HCT116 (cell line): ENCODE measurements at regions not wholly inside any gene's neighbourhood (a gene's known extent, or its start where the extent isn't known, plus 50 kb on each side); places are given as distances from the start of the nearest gene placed in this dataset.

Source experiments
- ATAC-seq: fragments of 200-7000 bp; cut with Tn5 transposase; 2 replicates; pipeline ENCODE4 v1.9.1; 2020; ENCODE audit warnings: mild to moderate bottlenecking, moderate library complexity
- BruUV-seq: library from RNA; stranded (reverse); fragments of 400-500 nt; replicated peaks from 2 replicates; lab custom pipeline; 2021; lab: Mats Ljungman, UMichigan
- CTCF ChIA-PET: fragments of 300-600 bp; sonication (Branson Sonifier 250); formaldehyde crosslinking; loops from one replicate; lab custom pipeline; 2021; ENCODE audit warnings: antibody characterized with exemption; lab: Charles Lee
- POLR2A ChIA-PET: fragments of 300-600, 350-600 bp; sonication (Branson Sonifier 250); formaldehyde crosslinking; loops from one replicate; lab custom pipeline; 2021; ENCODE audit warnings: antibody characterized with exemption; lab: Charles Lee
- RAD21 ChIA-PET, 2 experiments: fragments of 300-600 bp; sonication (Branson Sonifier 250); formaldehyde crosslinking; loops; one replicate each; lab custom pipeline; 2023; ENCODE audit warnings: low total read pairs in 2 of 2; ENCODE audit not compliant: uncharacterized antibody in 2 of 2, unreplicated experiment in 2 of 2, low non-redundant PET in 1 of 2; lab: Charles Lee
- DNase-seq: peaks from one replicate; pipeline ENCODE4 v3.0.0-alpha.2; 2010; ENCODE audit warnings: low read depth, low spot score
- H2AFZ ChIP-seq: fragments of 200-600 bp; shearing (Covaris generic), sonication (generic); 2 replicates; pipeline ENCODE4 v1.6.1; 2017; ENCODE audit warnings: low read depth, mixed run types, mixed read lengths, antibody characterized with exemption, low read length; ENCODE audit not compliant: poor library complexity, severe bottlenecking
- H3K27ac ChIP-seq: 2 replicates; pipeline ENCODE4 v1.5.1; 2012; ENCODE audit warnings: low read depth, low read length
- H3K27me3 ChIP-seq: fragments of 200-600 bp; sonication (generic); 2 replicates; pipeline ENCODE4 v1.6.1; 2016; ENCODE audit warnings: mixed run types, low read length, mixed read lengths; ENCODE audit not compliant: insufficient read depth
- H3K36me3 ChIP-seq, 2 experiments: fragments of 200-500 bp in 1 of 2; fragments of 200-600 bp in 1 of 2; sonication (Bioruptor generic) in 1 of 2; sonication (generic) in 1 of 2; 2 replicates each; pipeline versions ENCODE4 v1.5.1 to v1.6.1; 2014 to 2016; ENCODE audit warnings: low read length in 2 of 2, inconsistent platforms in 1 of 2, mixed read lengths in 1 of 2, mixed run types in 1 of 2; ENCODE audit not compliant: insufficient read depth in 2 of 2, control insufficient read depth in 1 of 2
- H3K4me1 ChIP-seq, 2 experiments: fragments of 200-600 bp in 1 of 2; sonication (generic) in 1 of 2; 2 replicates each; pipeline versions ENCODE4 v1.5.1 to v1.6.1; 2012 to 2017; ENCODE audit warnings: low read length in 2 of 2, inconsistent platforms in 1 of 2, mild to moderate bottlenecking in 1 of 2, mixed read lengths in 1 of 2, mixed run types in 1 of 2, moderate library complexity in 1 of 2; ENCODE audit not compliant: insufficient read depth in 2 of 2, control insufficient read depth in 1 of 2
- H3K4me2 ChIP-seq: fragments of 200-600 bp; sonication (generic); 2 replicates; pipeline ENCODE4 v1.6.1; 2017; ENCODE audit warnings: mixed run types, low read length, mixed read lengths
- H3K4me3 ChIP-seq, 2 experiments: fragments of 200-600 bp in 1 of 2; sonication (generic) in 1 of 2; replicated peaks in 1 of 2; 2 replicates each; pipeline ENCODE4 v1.5.1; 2011 to 2016; ENCODE audit warnings: low read length in 2 of 2, control low read depth in 1 of 2, low read depth in 1 of 2, mild to moderate bottlenecking in 1 of 2, mixed read lengths in 1 of 2, mixed run types in 1 of 2
- H3K79me2 ChIP-seq: fragments of 200-600 bp; sonication (generic); 2 replicates; pipeline ENCODE4 v1.6.1; 2017; ENCODE audit warnings: mild to moderate bottlenecking, mixed run types, low read length, moderate library complexity, mixed read lengths; ENCODE audit not compliant: insufficient read depth
- H3K9ac ChIP-seq: fragments of 200-600 bp; sonication (generic); 2 replicates; pipeline ENCODE4 v1.6.1; 2016; ENCODE audit warnings: low read length, mixed read lengths
- H3K9me2 ChIP-seq: fragments of 200-600 bp; sonication (generic), shearing (Covaris generic); 2 replicates; pipeline ENCODE4 v1.6.1; 2017; ENCODE audit warnings: mixed run types, mild to moderate bottlenecking, moderate library complexity; ENCODE audit not compliant: insufficient read depth
- H3K9me3 ChIP-seq, 2 experiments: fragments of 200-500 bp in 1 of 2; fragments of 200-600 bp in 1 of 2; sonication (Bioruptor generic) in 1 of 2; sonication (generic) in 1 of 2; 2 replicates each; pipeline ENCODE4 v1.6.1; 2014 to 2017; ENCODE audit warnings: low read length in 2 of 2, mixed read lengths in 2 of 2, inconsistent platforms in 1 of 2, low read depth in 1 of 2, mild to moderate bottlenecking in 1 of 2, mixed run types in 1 of 2, moderate library complexity in 1 of 2; ENCODE audit not compliant: control insufficient read depth in 1 of 2, insufficient read depth in 1 of 2
- H4K20me1 ChIP-seq: fragments of 200-600 bp; sonication (generic), shearing (Covaris generic); 2 replicates; pipeline ENCODE4 v1.6.1; 2017; ENCODE audit warnings: mixed run types, mild to moderate bottlenecking, moderate library complexity; ENCODE audit not compliant: insufficient read depth
- ATF3 ChIP-seq: IDR thresholded peaks from 2 replicates; pipeline ENCODE4 v1.6.1; 2012
- CBX3 ChIP-seq: IDR thresholded peaks from 2 replicates; pipeline ENCODE4 v1.6.1; 2012; ENCODE audit warnings: low read depth
- CEBPB ChIP-seq: IDR thresholded peaks from 2 replicates; pipeline ENCODE4 v1.6.1; 2012; ENCODE audit warnings: low read depth
- CTCF ChIP-seq, 3 experiments: fragments of 200-600 bp in 1 of 3; sonication (generic) in 1 of 3; IDR thresholded peaks in 2 of 3; conservative IDR thresholded peaks in 1 of 3; 2 replicates each; pipeline ENCODE4 v1.5.1; 2012 to 2017; ENCODE audit warnings: low read depth in 2 of 3, low read length in 2 of 3, antibody characterized with exemption in 1 of 3, borderline replicate concordance in 1 of 3, control low read depth in 1 of 3, mild to moderate bottlenecking in 1 of 3, mixed read lengths in 1 of 3, mixed run types in 1 of 3, moderate library complexity in 1 of 3; ENCODE audit not compliant: insufficient read depth in 1 of 3
- EGR1 ChIP-seq: IDR thresholded peaks from 2 replicates; pipeline ENCODE4 v1.6.1; 2012; ENCODE audit warnings: low read depth
- ELF1 ChIP-seq: IDR thresholded peaks from 2 replicates; pipeline ENCODE4 v1.6.1; 2012; ENCODE audit warnings: low read depth, borderline replicate concordance
- EZH2 ChIP-seq: fragments of 200-600 bp; sonication (generic); IDR thresholded peaks from 2 replicates; pipeline ENCODE4 v1.6.1; 2017; ENCODE audit warnings: antibody characterized with exemption, mixed run types
- EZH2phosphoT487 ChIP-seq: fragments of 200-600 bp; IDR thresholded peaks from 2 replicates; pipeline ENCODE4 v1.6.1; 2018; ENCODE audit warnings: antibody characterized with exemption, borderline replicate concordance
- FOSL1 ChIP-seq: IDR thresholded peaks from 2 replicates; pipeline ENCODE4 v1.6.1; 2012; ENCODE audit warnings: low read depth
- JUND ChIP-seq: IDR thresholded peaks from 2 replicates; pipeline ENCODE4 v1.6.1; 2012
- MAX ChIP-seq: IDR thresholded peaks from 2 replicates; pipeline ENCODE4 v1.6.1; 2012
- POLR2A ChIP-seq: IDR thresholded peaks from 2 replicates; pipeline ENCODE4 v1.7.0; 2011; ENCODE audit warnings: borderline replicate concordance; ENCODE audit not compliant: insufficient read depth, insufficient read length; ENCODE audit errors: extremely low read depth
- POLR2AphosphoS5 ChIP-seq: IDR thresholded peaks from 2 replicates; pipeline ENCODE4 v1.6.1; 2011; ENCODE audit warnings: mild to moderate bottlenecking, low read depth, low read length, moderate library complexity
- RAD21 ChIP-seq: IDR thresholded peaks from 2 replicates; pipeline ENCODE4 v1.6.1; 2012; ENCODE audit warnings: low read depth, mild to moderate bottlenecking
- SIN3A ChIP-seq: IDR thresholded peaks from 2 replicates; pipeline ENCODE4 v1.6.1; 2012; ENCODE audit warnings: low read depth
- TCF7L2 ChIP-seq: IDR thresholded peaks from 2 replicates; pipeline ENCODE4 v1.7.0; 2011; ENCODE audit warnings: borderline replicate concordance, inconsistent platforms; ENCODE audit not compliant: insufficient read depth, insufficient read length; ENCODE audit errors: extremely low read depth
- YY1 ChIP-seq: IDR thresholded peaks from 2 replicates; pipeline ENCODE4 v1.6.1; 2011; ENCODE audit warnings: low read length, low read depth, moderate library complexity, mild to moderate bottlenecking; ENCODE audit not compliant: insufficient replicate concordance; ENCODE audit errors: extremely low read depth
- ZBTB33 ChIP-seq: IDR thresholded peaks from 2 replicates; pipeline ENCODE4 v1.6.1; 2011; ENCODE audit warnings: mild to moderate bottlenecking, low read length, moderate library complexity; ENCODE audit not compliant: insufficient replicate concordance; ENCODE audit errors: extremely low read depth
- ZFX ChIP-seq: fragments of 450-650 bp; IDR thresholded peaks from 2 replicates; pipeline ENCODE4 v1.6.1; 2017
- ZNF274 ChIP-seq: fragments of 200-500 bp; sonication (Bioruptor generic); IDR thresholded peaks from 2 replicates; pipeline ENCODE4 v1.6.1; 2014; ENCODE audit warnings: mild to moderate bottlenecking, low read depth, low read length, inconsistent platforms
- intact Hi-C: fragments of 100-400 bp; cut with micrococcal nuclease; formaldehyde crosslinking; loops from 2 replicates; pipeline ENCODE4 v1.10.0; 2022

GRCh38 chr18:40855661-40856060, 1099.4 kb upstream of the PIK3C3 start (continued):
- TF ChIP-seq POLR2AphosphoS5 (no peak), EGR1 (no peak), RAD21 (no peak), POLR2A (no peak), TCF7L2 (no peak), CEBPB (no peak)

- DNase-seq (no peak), ATAC-seq (no peak)
- no TSS peak for BruUV-seq
- Histone ChIP-seq H3K9me3 (peaks cover 23 to 35% of the 10 kb centered on the region in 2 experiments; a peak in 2 of 4 replicates), H3K27ac (no peak overlapping the region), H3K4me3 (no peak overlapping the region), H2AFZ (no peak overlapping the region), H3K27me3 (no peaks in the 10 kb centered on the region), H3K4me1 (no peaks in the 10 kb centered on the region), H4K20me1 (no peaks in the 10 kb centered on the region), H3K79me2 (no peaks in the 10 kb centered on the region), H3K9me2 (no peaks in the 10 kb centered on the region), H3K36me3 (no peaks in the 10 kb centered on the region), H3K4me2 (no peak overlapping the region), H3K9ac (no peak overlapping the region)
- ChIA-PET POLR2A (no interaction called here), CTCF (no interaction called here), RAD21 (no interaction called here)
- TF ChIP-seq MAX (no peak), EZH2phosphoT487 (no peak), ATF3 (no peak), ELF1 (no peak), ZBTB33 (no peak), JUND (no peak), ZFX (no peak), SIN3A (no peak), FOSL1 (no peak), EZH2 (no peak), CEBPB (no peak), YY1 (no peak), TCF7L2 (no peak), CBX3 (no peak), POLR2AphosphoS5 (no peak), CTCF (IDR thresholded peaks at IDR 0.05 in 2 of 3, conservative IDR thresholded peaks at IDR 0.05 in 1 of 3; ENCODE audit: borderline replicate concordance in 1 of 3, insufficient read depth in 1 of 3, low read depth in 2 of 3, low read length in 2 of 3) (no peak), ZNF274 (no peak)
- intact Hi-C loops, result no loop called here
Measured at GRCh38 chr18:40852406-40852805, 1102.6 kb upstream of the PIK3C3 start.
